Right lobe of liver (tissue), 6 donors: ENCODE measurements at regions not wholly inside any gene's neighbourhood (a gene's known extent, or its start where the extent isn't known, plus 50 kb on each side); places are given as distances from the start of the nearest gene placed in this dataset.

ENCODE experiments used
- ATAC-seq, 4 donors: fragments of 200-7000 bp; cut with Tn5 transposase; one replicate each; pipeline ENCODE4 v1.9.1; 2020; ENCODE audit warnings: mild to moderate bottlenecking in 4 of 4, moderate library complexity in 4 of 4
- DNase-seq, 3 donors: peaks; one replicate each; pipeline ENCODE4 v3.0.0-alpha.2; 2020
- H3K27ac ChIP-seq, 3 donors: fragments of 200-600 bp; one replicate each; pipeline ENCODE4 v1.8.0; 2022
- H3K27me3 ChIP-seq, 2 donors: fragments of 200-600 bp; one replicate each; pipeline ENCODE4 v1.8.0; 2022
- H3K36me3 ChIP-seq, 4 donors: fragments of 200-600 bp; sonication (generic) in 1 of 4; one replicate each; pipeline versions ENCODE4 v1.5.1 to v1.8.0; 2017 to 2022; ENCODE audit warnings: control low read depth in 1 of 4
- H3K4me1 ChIP-seq, 4 donors: fragments of 200-600 bp; sonication (generic) in 1 of 4; one replicate each; pipeline versions ENCODE4 v1.5.1 to v1.8.0; 2017 to 2022; ENCODE audit warnings: control low read depth in 1 of 4
- H3K4me3 ChIP-seq, 3 donors: fragments of 200-600 bp; one replicate each; pipeline ENCODE4 v1.8.0; 2022
- H3K9me3 ChIP-seq, 4 donors: fragments of 200-600 bp; sonication (generic) in 1 of 4; one replicate each; pipeline versions ENCODE4 v1.5.1 to v1.8.0; 2017 to 2022; ENCODE audit warnings: control low read depth in 1 of 4
- POLR2A ChIP-seq: fragments of 450-650 bp; IDR thresholded peaks from one replicate; pipeline ENCODE4 v1.6.1; 2017; ENCODE audit warnings: antibody characterized with exemption, mild to moderate bottlenecking
- WGBS: methylation state at CpG from one replicate; pipeline ENCODE4 v1.1.6; 2018; ENCODE audit warnings: low coverage, low lambda C conversion rate; ENCODE audit not compliant: insufficient coverage; ENCODE audit errors: missing lambda C conversion rate; 5-methylcytosine and 5-hydroxymethylcytosine counted together
- intact Hi-C, 2 donors: fragments of 100-400 bp; cut with DNase I; formaldehyde crosslinking; loops; one replicate each; pipeline versions ENCODE4 v1.11.2 to v1.14.1; 2022
- TF ChIP-seq, protein P1 (sequence below), 4 donors: fragments of 200-600 bp in 3 of 4; fragments of 450-650 bp in 1 of 4; IDR thresholded peaks; one replicate each; pipeline versions ENCODE4 v1.5.1 to v1.8.0; 2016 to 2022; ENCODE audit warnings: antibody characterized with exemption in 4 of 4, mild to moderate bottlenecking in 2 of 4
- donor health status: DM: no; HTN: yes; CAD: no.
- donor health status: DM: no; HTN: no; CAD: no.
- donor health status: DM: no; HTN: no; CAD: no.
- donor health status: DM: no; HTN: yes; CAD: no.
- donor health status: DM: no; HTN: yes; CAD: no.

DNA sequence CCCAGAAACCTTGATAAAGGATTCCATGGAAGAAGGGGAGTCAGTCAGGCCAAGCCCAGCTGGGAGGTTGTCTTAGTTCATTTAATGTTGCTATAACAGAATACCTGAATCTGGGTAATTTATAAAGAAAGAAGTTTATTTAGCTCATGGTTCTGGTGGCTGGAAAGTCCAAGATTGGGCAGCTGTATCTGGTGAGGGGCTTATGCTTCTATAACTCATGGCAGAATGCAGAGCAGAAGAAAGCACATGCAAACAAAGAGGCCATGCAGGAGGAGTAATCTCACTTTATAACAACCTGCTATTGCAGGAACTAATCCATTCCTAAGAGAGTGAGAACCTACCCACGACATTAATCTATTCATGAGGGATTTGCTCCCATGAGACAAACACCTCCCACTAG lies 54.2 kb upstream of the ANKRD1 start:
- no peaks in the 10 kb centered on the region for H3K36me3 ChIP-seq
- DNase-seq: no peak
- no peak for ATAC-seq
- no peaks in the 10 kb centered on the region for H3K4me1 ChIP-seq
- TF ChIP-seq POLR2A: no peak
- TF ChIP-seq, protein P1, sequence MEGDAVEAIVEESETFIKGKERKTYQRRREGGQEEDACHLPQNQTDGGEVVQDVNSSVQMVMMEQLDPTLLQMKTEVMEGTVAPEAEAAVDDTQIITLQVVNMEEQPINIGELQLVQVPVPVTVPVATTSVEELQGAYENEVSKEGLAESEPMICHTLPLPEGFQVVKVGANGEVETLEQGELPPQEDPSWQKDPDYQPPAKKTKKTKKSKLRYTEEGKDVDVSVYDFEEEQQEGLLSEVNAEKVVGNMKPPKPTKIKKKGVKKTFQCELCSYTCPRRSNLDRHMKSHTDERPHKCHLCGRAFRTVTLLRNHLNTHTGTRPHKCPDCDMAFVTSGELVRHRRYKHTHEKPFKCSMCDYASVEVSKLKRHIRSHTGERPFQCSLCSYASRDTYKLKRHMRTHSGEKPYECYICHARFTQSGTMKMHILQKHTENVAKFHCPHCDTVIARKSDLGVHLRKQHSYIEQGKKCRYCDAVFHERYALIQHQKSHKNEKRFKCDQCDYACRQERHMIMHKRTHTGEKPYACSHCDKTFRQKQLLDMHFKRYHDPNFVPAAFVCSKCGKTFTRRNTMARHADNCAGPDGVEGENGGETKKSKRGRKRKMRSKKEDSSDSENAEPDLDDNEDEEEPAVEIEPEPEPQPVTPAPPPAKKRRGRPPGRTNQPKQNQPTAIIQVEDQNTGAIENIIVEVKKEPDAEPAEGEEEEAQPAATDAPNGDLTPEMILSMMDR (IDR thresholded peaks at IDR 0.05): no peak
- H3K27ac ChIP-seq: no peak overlapping the region
- H3K27me3 ChIP-seq: no peaks in the 10 kb centered on the region
- 57% methylated on average over 1 of the region's 1 CpG for WGBS
- H3K4me3 ChIP-seq: no peak overlapping the region
- intact Hi-C loops: no loop called here
- no peaks in the 10 kb centered on the region for H3K9me3 ChIP-seq

DNA sequence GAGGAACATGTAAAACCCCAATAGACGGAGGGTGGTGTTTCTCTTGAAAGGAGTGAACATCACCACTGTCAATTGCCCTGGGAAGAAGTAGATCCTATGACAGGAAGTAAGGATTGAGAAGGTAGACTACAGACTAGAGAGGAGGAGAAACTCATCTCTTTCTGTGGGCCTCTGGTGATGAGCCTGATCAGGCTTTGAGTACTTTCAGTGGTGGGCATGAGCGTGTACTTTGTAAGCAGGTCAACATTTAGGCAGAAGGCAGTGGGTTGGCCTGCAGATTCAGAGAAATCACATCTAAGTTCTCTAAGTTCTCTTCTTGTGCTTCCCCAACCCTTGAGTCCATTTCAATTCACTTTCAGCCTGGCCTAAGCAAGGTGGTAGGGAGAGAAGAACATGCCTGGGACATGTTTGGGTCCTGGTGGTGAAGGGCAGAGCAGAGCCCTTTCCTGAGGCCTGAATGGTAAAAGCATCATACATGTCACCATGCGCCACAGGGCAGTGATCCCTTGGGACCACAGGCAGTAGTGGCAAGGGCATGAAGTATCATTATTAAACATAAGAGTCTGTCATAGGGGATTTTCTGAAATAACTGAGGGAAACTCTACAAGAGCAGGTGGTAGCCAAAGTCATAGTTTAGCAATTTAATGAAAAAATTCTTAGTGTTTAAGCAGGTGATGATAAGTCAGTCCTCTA lies 56.4 kb upstream of the ANKRD1 start:
- Histone ChIP-seq H3K27me3 (no peaks in the 10 kb centered on the region), H3K9me3 (no peaks in the 10 kb centered on the region), H3K4me3 (no peak overlapping the region), H3K36me3 (no peaks in the 10 kb centered on the region), H3K4me1 (no peaks in the 10 kb centered on the region), H3K27ac (no peak overlapping the region)
- TF ChIP-seq, protein P1 (IDR thresholded peaks at IDR 0.05): no peak
- TF ChIP-seq POLR2A: no peak
- DNase-seq: no peak
- intact Hi-C loops: no loop called here
- WGBS: 88% methylated on average over 2 of the region's 3 CpGs
- ATAC-seq: no peak

DNA sequence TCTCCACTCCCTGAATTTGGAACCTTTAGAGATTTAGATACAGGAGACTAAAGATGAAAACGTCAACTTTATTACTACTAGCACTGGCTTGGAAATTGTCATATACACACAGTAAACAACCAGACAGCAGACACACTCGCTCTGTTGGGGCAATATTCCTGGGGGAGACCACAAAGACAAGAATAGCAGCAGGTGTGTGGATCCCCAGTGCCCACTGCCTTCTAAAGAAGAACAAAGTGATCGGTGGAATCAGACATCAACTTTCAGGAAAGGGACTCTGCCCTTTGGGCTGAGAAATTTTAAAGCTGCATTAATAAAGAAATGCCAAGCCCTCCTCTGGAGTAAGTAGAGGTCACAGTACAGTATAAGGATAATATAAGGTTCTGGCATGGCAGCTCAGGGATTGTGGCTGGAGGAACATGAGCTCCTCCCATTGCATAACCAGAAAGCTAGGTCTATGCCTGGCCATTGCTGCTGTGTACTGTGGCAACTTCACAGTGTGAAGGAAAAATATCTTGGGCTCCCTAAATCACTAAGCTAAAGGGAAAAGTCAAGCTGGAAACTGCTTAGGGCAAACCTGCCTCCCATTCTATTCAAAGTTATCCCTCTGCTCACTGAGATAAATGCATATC lies 57.1 kb upstream of the ANKRD1 start:
- no peak overlapping the region for H3K4me3 ChIP-seq
- no peaks in the 10 kb centered on the region for H3K36me3 ChIP-seq
- TF ChIP-seq, protein P1 (IDR thresholded peaks at IDR 0.05): no peak
- no peak for TF ChIP-seq POLR2A
- ATAC-seq (no peak), DNase-seq (no peak)
- H3K9me3 ChIP-seq: no peaks in the 10 kb centered on the region
- WGBS: 51% methylated on average over 2 of the region's 3 CpGs
- intact Hi-C loops: no loop called here
- H3K27me3 ChIP-seq: no peaks in the 10 kb centered on the region
- no peak overlapping the region for H3K27ac ChIP-seq
- no peaks in the 10 kb centered on the region for H3K4me1 ChIP-seq

DNA sequence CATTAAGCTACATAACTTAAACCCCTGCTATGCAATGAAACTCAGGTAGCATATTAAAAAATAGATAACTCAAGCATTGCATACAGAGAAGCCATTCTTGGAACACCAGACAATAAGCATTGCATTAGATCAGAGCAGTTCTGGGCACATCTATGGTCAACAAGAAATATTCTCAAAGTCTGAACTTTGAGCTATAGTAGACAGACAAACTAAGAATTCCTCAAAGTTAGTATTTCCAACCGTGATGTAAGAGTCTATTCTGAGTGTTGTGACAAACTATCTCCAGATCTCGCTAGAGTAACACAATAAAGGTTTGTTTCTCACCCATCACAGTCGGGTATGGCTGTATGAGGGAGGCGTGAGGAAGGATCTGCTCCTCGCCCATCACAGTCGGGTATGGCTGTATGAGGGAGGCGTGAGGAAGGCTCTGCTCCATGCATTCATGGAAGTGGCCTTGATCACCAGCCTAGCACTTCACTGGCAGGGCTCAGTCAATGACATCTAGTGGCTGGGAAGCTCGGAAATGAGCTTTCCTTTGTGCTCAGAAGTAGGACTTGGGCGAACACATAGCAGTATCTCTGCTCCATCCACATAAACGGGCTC lies 61.6 kb upstream of the ANKRD1 start:
- no peak overlapping the region for H3K27ac ChIP-seq
- DNase-seq: no peak
- H3K36me3 ChIP-seq: no peaks in the 10 kb centered on the region
- WGBS: 76% methylated on average over 9 of the region's 10 CpGs
- no peaks in the 10 kb centered on the region for H3K4me1 ChIP-seq
- H3K4me3 ChIP-seq: no peak overlapping the region
- no peak for ATAC-seq
- no peaks in the 10 kb centered on the region for H3K9me3 ChIP-seq
- no peak for TF ChIP-seq POLR2A
- TF ChIP-seq, protein P1 (IDR thresholded peaks at IDR 0.05): no peak
- intact Hi-C loops: no loop called here
- H3K27me3 ChIP-seq: no peaks in the 10 kb centered on the region
